Small intestine (tissue), 7 donors: ENCODE measurements at regions not wholly inside any gene's neighbourhood (a gene's known extent, or its start where the extent isn't known, plus 50 kb on each side); places are given as distances from the start of the nearest gene placed in this dataset.

Experiments
- DNase-seq, 2 donors: peaks; one replicate each; pipeline versions ENCODE4 v3.0.0 to v3.0.0-alpha.2; 2013
- FAIRE-seq: peaks from 2 replicates; lab custom pipeline; 2012; peaks lifted over from hg19 to GRCh38; lab: Jason Lieb, UNC
- H3K27ac ChIP-seq, 3 donors: one replicate each; pipeline ENCODE4 v1.5.1; 2013; ENCODE audit warnings: low read length in 2 of 3, mild to moderate bottlenecking in 2 of 3, control low read depth in 1 of 3, inconsistent platforms in 1 of 3, low read depth in 1 of 3, moderate library complexity in 1 of 3
- H3K27me3 ChIP-seq, 3 donors: one replicate each; pipeline ENCODE4 v1.6.1; 2013; ENCODE audit warnings: low read length in 3 of 3, inconsistent platforms in 1 of 3; ENCODE audit not compliant: control insufficient read depth in 3 of 3, insufficient read depth in 3 of 3
- H3K36me3 ChIP-seq, 3 donors: one replicate each; pipeline ENCODE4 v1.6.1; 2013; ENCODE audit warnings: low read length in 3 of 3, inconsistent platforms in 1 of 3, low read depth in 1 of 3, mild to moderate bottlenecking in 1 of 3, moderate library complexity in 1 of 3; ENCODE audit not compliant: control insufficient read depth in 3 of 3, insufficient read depth in 2 of 3
- H3K4me1 ChIP-seq, 3 donors: one replicate each; pipeline ENCODE4 v1.6.1; 2013; ENCODE audit warnings: low read length in 2 of 3, inconsistent platforms in 1 of 3, low read depth in 1 of 3, mild to moderate bottlenecking in 1 of 3, moderate library complexity in 1 of 3; ENCODE audit not compliant: control insufficient read depth in 3 of 3, insufficient read depth in 2 of 3
- H3K4me3 ChIP-seq, 3 donors: one replicate each; pipeline ENCODE4 v1.5.1; 2013; ENCODE audit warnings: low read length in 3 of 3, control low read depth in 1 of 3, inconsistent platforms in 1 of 3, low read depth in 1 of 3, mild to moderate bottlenecking in 1 of 3, moderate library complexity in 1 of 3
- H3K9me3 ChIP-seq, 2 donors: one replicate each; pipeline ENCODE4 v1.6.1; 2013; ENCODE audit warnings: low read depth in 1 of 2, low read length in 1 of 2; ENCODE audit not compliant: control insufficient read depth in 2 of 2, insufficient read depth in 1 of 2
- WGBS, 3 donors: extraction: QIAGEN DNeasy Blood & Tissue Kit; methylation state at CpG; one replicate each; pipeline ENCODE4 v1.1.7; 2013; 5-methylcytosine and 5-hydroxymethylcytosine counted together
- donor health status: healthy with polysubstance abuse.
- donor health status: control.
- donor health status: control.
- donor health status: Bipolar disorder and iron deficiency.
- donor health status: healthy.

- no peaks in the 10 kb centered on the region for H3K36me3 ChIP-seq
- DNase-seq = no peak
- FAIRE-seq = no peak
Observed at GRCh38 chr6:47360388-47360787, 50.7 kb upstream of the TNFRSF21 start.

GRCh38 chr6:47362857-47363461 is 53.3 kb upstream of the TNFRSF21 start:
- WGBS, 3 donors = 62 to 81% (median 77%) methylated on average over 10 of the region's 10 CpGs
- Histone ChIP-seq H3K9me3 (no peaks in the 10 kb centered on the region), H3K36me3 (no peaks in the 10 kb centered on the region), H3K27me3 (no peaks in the 10 kb centered on the region), H3K27ac (no peak overlapping the region), H3K4me1 (no peaks in the 10 kb centered on the region), H3K4me3 (no peak overlapping the region)
- DNase-seq (peak; percentile 23 to 29), FAIRE-seq (no peak)

More at GRCh38 chr6:47360388-47360787, 50.7 kb upstream of the TNFRSF21 start:
- Histone ChIP-seq H3K27ac (no peak overlapping the region), H3K4me1 (no peaks in the 10 kb centered on the region), H3K9me3 (no peaks in the 10 kb centered on the region), H3K4me3 (no peak overlapping the region), H3K27me3 (no peaks in the 10 kb centered on the region)

- Histone ChIP-seq H3K36me3 (no peaks in the 10 kb centered on the region), H3K9me3 (no peaks in the 10 kb centered on the region), H3K4me3 (no peak overlapping the region), H3K27me3 (no peaks in the 10 kb centered on the region), H3K27ac (no peak overlapping the region), H3K4me1 (no peaks in the 10 kb centered on the region)
- FAIRE-seq (no peak), DNase-seq (no peak)
Observed at GRCh38 chr6:47363736-47364135, 54.0 kb upstream of the TNFRSF21 start.

GRCh38 chr6:47366335-47366890 is 56.7 kb upstream of the TNFRSF21 start:
- no peaks in the 10 kb centered on the region for H3K27me3 ChIP-seq
- H3K4me1 ChIP-seq = no peaks in the 10 kb centered on the region
- H3K27ac ChIP-seq = no peak overlapping the region
- no peak for DNase-seq
- FAIRE-seq = no peak
- H3K4me3 ChIP-seq = no peak overlapping the region
- 62 to 95% (median 89%) methylated on average over 2 of the region's 2 CpGs for WGBS, 3 donors
- no peaks in the 10 kb centered on the region for H3K9me3 ChIP-seq
- H3K36me3 ChIP-seq = no peaks in the 10 kb centered on the region

GRCh38 chr6:47371139-47371869 is 61.6 kb upstream of the TNFRSF21 start:
- 89 to 92% (median 90%) methylated on average over 6 of the region's 6 CpGs for WGBS, 3 donors
- Histone ChIP-seq H3K4me1 (peaks cover 0 to 4% (median 0%) of the 10 kb centered on the region in 3 donors), H3K36me3 (no peaks in the 10 kb centered on the region), H3K9me3 (no peaks in the 10 kb centered on the region), H3K4me3 (no peak overlapping the region), H3K27ac (no peak overlapping the region), H3K27me3 (no peaks in the 10 kb centered on the region)
- FAIRE-seq = no peak
- DNase-seq = no peak

GRCh38 chr6:47371870-47372255 is 62.2 kb upstream of the TNFRSF21 start:
- H3K4me1 ChIP-seq = peaks cover 0 to 4% (median 0%) of the 10 kb centered on the region in 3 donors
- H3K27me3 ChIP-seq = no peaks in the 10 kb centered on the region
- H3K4me3 ChIP-seq = no peak overlapping the region
- FAIRE-seq (no peak), DNase-seq (no peak)
- H3K9me3 ChIP-seq = no peaks in the 10 kb centered on the region
- H3K36me3 ChIP-seq = no peaks in the 10 kb centered on the region
- H3K27ac ChIP-seq = no peak overlapping the region

GRCh38 chr6:47372318-47372717 is 62.6 kb upstream of the TNFRSF21 start:
- H3K4me1 ChIP-seq = peaks cover 0 to 4% (median 0%) of the 10 kb centered on the region in 3 donors
- H3K27me3 ChIP-seq = no peaks in the 10 kb centered on the region
- H3K9me3 ChIP-seq = no peaks in the 10 kb centered on the region
- DNase-seq (peak; percentile 8 to 56), FAIRE-seq (no peak)
- no peaks in the 10 kb centered on the region for H3K36me3 ChIP-seq
- no peak overlapping the region for H3K27ac ChIP-seq
- 40 to 86% (median 57%) methylated on average over 1 of the region's 1 CpG for WGBS, 3 donors
- H3K4me3 ChIP-seq = no peak overlapping the region

GRCh38 chr6:47375426-47375825 is 65.7 kb upstream of the TNFRSF21 start:
- 43 to 93% (median 77%) methylated on average over 1 of the region's 1 CpG for WGBS, 3 donors
- H3K27me3 ChIP-seq = no peaks in the 10 kb centered on the region
- H3K4me1 ChIP-seq = peaks cover 0 to 4% (median 0%) of the 10 kb centered on the region in 3 donors
- H3K27ac ChIP-seq = no peak overlapping the region
- H3K9me3 ChIP-seq = no peaks in the 10 kb centered on the region
- no peak for FAIRE-seq
- H3K36me3 ChIP-seq = no peaks in the 10 kb centered on the region
- no peak overlapping the region for H3K4me3 ChIP-seq
- no peak for DNase-seq
